ENCODE measurements at regions not wholly inside any gene's neighbourhood (a gene's known extent, or its start where the extent isn't known, plus 50 kb on each side); places are given as distances from the start of the nearest gene placed in this dataset.

DNA sequence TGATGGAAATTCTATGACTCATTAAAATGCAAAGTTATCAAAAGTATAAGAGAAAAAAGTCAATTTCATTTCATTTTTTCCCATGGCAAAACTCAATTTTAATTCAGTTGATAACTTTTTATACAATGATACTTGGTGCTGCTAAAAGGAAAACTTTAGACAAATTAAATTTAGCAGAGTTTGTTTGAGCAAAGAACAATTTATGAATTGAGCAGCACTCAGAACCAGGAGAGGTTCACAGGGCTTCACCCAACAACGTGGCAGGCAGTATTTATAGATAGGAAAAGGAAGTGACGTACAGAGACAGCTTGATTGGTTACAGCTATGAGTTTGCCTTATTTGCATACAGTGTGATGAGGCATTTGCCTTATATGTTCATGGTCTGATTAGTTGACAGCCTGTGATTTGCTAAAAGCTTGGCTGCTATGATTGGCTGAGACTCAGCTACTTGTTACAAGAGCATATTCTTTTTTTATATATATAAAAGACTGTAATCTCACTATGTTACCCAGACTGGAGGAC is 157.2 kb upstream of the CELF2 start:
- intact Hi-C loops (cut with DNase I) = no loop called here
- ATAC-seq = no peak
- DNase-seq = no peak

- DNase-seq = no peak
- intact Hi-C loops (cut with DNase I) = no loop called here
- no peak for ATAC-seq
Measured at GRCh38 chr10:10865303-10865702, 152.4 kb upstream of the CELF2 start.

- ATAC-seq = no peak
- intact Hi-C loops (cut with DNase I) = no loop called here
Measured at GRCh38 chr10:10865913-10866312, 151.8 kb upstream of the CELF2 start.

DNA sequence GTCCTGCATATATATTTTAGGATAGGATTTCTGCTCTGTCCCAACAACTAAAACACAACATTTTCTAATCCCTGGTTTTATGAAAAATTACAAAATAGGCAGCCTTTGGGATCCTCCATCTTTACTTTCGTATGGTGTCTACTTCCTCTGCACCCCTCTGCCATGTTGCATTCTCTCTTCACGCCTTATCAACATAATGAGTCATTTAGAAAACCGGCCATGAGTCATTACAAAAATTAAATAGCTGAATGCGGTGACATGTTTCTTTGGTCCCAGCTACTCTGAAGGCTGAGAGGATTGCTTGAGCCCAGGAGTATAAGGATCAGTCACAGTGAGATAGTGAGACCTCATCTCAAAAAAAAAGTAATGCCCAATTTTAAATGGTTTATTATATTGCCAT is 148.1 kb upstream of the CELF2 start:
- intact Hi-C loops (cut with DNase I) = no loop called here
- DNase-seq = no peak
- ATAC-seq = peak in 1 of 2 donors; percentile 21

More at GRCh38 chr10:10865913-10866312, 151.8 kb upstream of the CELF2 start:
- DNase-seq = no peak

GRCh38 chr10:10870523-10871241 is 147.0 kb upstream of the CELF2 start:
- no peak for ATAC-seq
- intact Hi-C loops (cut with DNase I) = loop anchor here in 1 of 2 donors (5.0 kb wide), 1 partner anchor 38 kb away; no protein-coding TSS in a partner anchor

DNA sequence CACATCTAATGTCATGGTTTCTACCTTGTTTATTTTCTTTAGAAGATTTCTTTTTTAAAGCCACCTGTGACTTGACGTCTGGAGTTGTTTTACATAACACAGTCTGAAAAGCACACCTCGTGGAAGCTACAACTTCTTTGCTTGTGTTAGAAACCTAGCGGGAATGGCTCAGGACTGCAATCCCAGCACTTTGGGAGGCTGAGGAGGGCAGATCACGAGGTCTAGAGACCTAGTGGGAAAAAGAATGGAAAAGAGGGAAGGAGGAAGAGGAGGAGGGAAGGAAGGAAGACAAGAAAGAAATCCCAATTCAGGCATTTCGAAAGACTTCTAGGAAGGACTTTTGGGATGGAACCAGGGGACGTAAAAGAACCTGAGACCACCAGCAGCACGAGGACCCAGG is 146.3 kb upstream of the CELF2 start:
- no peak for DNase-seq
- no peak for ATAC-seq
- intact Hi-C loops (cut with DNase I) = loop anchor here in 1 of 2 donors (5.0 kb wide), 1 partner anchor 39 kb away; no protein-coding TSS in a partner anchor

More at GRCh38 chr10:10870523-10871241, 147.0 kb upstream of the CELF2 start:
- no peak for DNase-seq

DNA sequence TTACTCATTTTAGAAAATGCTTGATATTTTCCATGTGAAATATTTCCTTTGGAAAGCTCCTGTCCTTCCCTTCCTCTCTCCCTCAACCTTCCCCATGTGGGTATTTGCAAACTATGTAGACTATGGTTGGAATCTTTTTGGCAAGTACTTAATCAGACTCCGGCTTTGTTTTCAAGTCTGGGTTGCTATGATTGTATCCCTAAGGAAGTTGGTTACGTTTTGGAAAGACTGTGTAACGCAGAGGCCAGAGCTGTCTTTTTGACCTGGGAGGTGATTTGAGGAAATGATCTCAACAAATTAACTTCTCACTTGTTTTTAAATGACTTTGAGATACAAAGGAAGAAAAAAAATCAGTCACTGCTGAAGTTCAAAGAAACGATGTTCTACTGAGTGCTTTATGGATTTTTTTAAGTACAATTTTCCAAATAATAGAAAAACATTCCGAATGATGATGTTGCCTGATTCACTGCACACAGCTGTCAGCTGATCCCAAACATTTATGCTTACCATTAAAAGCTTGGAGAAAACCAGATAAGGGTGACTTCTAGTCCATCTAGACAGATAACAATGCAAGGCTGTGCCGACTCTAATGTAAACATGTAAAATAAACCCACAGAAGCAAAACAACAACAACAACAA is 145.5 kb upstream of the CELF2 start:
- peak; percentile 91 to 98 for ATAC-seq
- intact Hi-C loops (cut with DNase I) = loop anchor here in 1 of 2 donors (5.0 kb wide), 1 partner anchor 40 kb away; no protein-coding TSS in a partner anchor
- DNase-seq = peak; percentile 35

GRCh38 chr10:10872764-10873163 is 144.9 kb upstream of the CELF2 start:
- intact Hi-C loops (cut with DNase I) = loop anchor here in 1 of 2 donors (5.0 kb wide), 1 partner anchor 40 kb away; no protein-coding TSS in a partner anchor
- ATAC-seq (no peak), DNase-seq (no peak)

DNA sequence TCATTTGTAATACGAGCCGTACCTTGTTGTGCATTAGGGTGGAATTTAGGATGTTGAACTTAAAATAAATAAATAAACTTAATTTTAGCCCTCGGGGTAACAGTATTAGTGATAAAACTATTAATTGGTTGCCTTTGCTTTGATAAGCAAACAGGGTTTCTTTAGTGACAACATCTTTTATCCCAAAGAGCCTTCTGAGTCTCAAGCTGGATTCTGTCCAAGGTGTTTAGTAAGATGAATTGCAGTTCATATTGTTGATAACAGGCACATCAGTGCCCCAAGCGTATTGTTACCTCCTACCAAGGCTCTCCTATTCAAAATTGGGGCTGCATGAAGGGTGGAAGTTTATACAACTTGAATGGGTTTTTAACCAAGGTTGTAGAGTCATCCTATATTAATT is 144.4 kb upstream of the CELF2 start:
- intact Hi-C loops (cut with DNase I) = loop anchor here in 1 of 2 donors (5.0 kb wide), 1 partner anchor 41 kb away; no protein-coding TSS in a partner anchor

DNA sequence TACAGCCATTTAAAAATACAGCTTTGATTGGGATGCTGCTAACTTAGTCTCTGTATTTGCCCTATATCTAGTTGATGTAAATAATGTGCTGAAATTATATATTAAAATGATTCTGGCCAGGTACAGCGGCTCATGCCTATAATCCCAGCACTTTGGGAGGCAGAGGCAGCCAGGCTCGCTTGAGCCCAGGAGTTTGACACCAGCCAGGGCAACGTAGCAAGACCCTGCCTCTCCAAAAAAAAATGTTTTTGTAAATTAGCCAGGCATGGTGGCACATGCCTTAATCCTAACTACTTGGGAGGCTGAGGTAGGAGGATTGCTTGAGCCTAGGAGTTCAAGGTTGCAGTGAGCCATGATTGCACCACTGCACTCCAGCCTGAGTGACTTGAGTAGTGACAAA is 143.8 kb upstream of the CELF2 start:
- intact Hi-C loops (cut with DNase I) = loop anchor here in 1 of 2 donors (5.0 kb wide), 1 partner anchor 42 kb away; no protein-coding TSS in a partner anchor
- DNase-seq (no peak), ATAC-seq (no peak)

More for the DNA sequence above, 144.4 kb upstream of the CELF2 start:
- ATAC-seq (no peak), DNase-seq (no peak)

GRCh38 chr10:10878963-10879362 is 138.7 kb upstream of the CELF2 start:
- no peak for DNase-seq
- intact Hi-C loops (cut with DNase I) = no loop called here
- ATAC-seq = no peak

GRCh38 chr10:10881117-10881813 is 136.4 kb upstream of the CELF2 start:
- intact Hi-C loops (cut with DNase I) = no loop called here
- no peak for ATAC-seq
- no peak for DNase-seq

GRCh38 chr10:10883737-10884136 is 133.9 kb upstream of the CELF2 start:
- intact Hi-C loops (cut with DNase I) = no loop called here
- ATAC-seq (no peak), DNase-seq (no peak)

DNA sequence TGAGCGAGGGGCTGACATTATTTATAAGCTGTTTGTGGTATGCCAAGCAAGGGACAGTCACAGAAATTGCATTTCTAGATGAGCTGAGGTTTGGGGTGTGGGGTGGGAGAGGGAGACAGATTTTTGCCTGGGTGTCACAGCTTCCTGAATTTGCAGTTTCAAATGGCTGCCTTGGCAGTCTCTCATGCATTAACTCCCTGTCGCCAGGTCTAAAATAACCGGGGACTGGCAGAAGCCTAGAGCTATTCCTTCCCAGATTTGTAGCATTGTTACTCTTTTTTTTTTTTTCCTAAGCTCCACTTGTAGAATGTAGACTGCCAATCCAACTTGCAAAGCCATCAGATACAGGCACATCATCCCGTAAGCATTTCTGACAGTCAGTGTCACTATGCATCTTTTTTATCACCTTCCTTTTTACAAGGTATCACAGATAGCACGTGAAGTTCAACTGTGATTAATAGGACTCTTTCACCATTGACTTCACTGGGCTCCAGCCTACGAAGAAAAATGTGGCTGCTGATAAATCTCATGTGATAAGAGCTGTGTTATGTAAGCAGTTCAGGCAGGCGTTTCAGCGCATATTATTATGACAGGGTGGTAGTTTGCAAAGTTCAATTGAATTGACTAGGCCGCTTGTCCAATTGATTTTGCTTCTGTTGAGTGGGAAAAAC is 130.7 kb upstream of the CELF2 start:
- ATAC-seq = peak; percentile 59 to 78
- intact Hi-C loops (cut with DNase I) = no loop called here
- DNase-seq = no peak

DNA sequence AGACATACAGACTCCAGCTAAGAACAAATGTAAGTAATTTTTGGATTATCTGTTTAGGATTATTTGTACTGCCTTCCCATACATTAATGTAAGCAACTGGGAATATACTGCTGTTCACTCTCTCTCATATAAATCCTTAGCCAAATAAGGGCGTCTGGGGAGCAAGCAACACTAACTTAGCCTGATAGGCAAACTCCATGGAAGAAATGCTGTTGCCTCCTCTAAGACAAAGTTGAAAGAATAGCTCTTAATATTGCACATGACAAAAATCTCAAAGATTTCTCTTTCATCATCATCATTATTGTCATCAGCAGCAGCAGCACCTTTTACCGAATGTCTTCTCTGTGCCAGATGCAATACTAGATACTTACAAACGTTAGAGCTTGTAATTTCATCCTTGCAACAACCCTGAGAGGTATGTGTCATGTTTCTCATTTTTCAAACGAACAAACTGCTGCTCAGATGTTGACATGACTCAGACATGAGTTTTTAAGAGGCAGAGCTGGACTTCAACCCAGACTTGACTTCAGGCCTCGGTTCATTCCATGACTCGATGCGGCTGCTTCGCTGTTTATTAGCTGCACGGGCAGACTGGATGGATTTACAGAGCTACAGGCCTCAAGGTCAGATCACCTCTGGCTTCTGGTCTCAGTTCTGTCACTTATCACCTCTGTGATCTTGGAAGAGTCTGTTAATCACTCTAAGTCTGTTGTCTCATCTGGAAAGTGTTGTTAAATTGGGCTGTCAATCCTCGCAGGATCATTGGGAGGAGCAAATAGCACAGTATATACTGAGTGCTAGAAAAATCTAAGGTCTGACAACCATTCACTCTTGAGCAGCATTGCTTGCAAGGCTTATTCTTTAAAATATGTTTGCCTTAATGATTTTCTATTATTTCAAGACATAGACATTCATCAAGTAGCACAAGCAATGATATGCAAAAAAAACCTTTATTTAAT is 126.3 kb upstream of the CELF2 start:
- ATAC-seq (peak in 1 of 2 donors; percentile 63), DNase-seq (no peak)
- intact Hi-C loops (cut with DNase I) = no loop called here

GRCh38 chr10:10892290-10892875 is 125.3 kb upstream of the CELF2 start:
- ATAC-seq (peak; percentile 23 to 33), DNase-seq (no peak)
- intact Hi-C loops (cut with DNase I) = no loop called here

- DNase-seq = no peak
- intact Hi-C loops (cut with DNase I) = no loop called here
- ATAC-seq = peak in 1 of 2 donors; percentile 26
Measured at GRCh38 chr10:10897400-10897799, 120.3 kb upstream of the CELF2 start.

DNA sequence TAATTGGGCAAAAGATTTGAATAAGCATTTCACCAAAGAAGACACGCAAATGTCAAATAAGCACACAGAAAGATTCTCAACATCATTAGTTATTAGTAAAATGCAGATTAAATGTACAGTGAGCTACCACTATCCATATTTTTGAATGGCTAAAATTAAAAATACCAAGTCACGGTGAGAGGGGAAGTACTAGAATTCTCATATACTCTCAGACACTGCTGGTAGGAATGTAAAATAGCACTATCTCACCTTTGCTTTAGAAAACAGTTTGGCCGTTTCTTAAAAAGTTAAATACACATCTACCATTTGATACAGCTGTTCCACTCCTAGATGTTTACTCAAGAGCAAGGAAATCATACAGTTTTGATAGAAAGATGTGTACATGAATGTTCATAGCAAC is 115.8 kb upstream of the CELF2 start:
- ATAC-seq = no peak
- DNase-seq = no peak
- intact Hi-C loops (cut with DNase I) = no loop called here
